A549 (cell line): ENCODE measurements at regions not wholly inside any gene's neighbourhood (a gene's known extent, or its start where the extent isn't known, plus 50 kb on each side); places are given as distances from the start of the nearest gene placed in this dataset.

Source experiments
- CHD2 ChIP-seq: fragments of 150-350 bp; IDR thresholded peaks from 2 replicates; pipeline ENCODE4 v1.6.1; 2014; ENCODE audit warnings: low read length; ENCODE audit not compliant: partially characterized antibody
- CTCF ChIP-seq: fragments of >200 bp; sonication (Bioruptor Twin); formaldehyde crosslinking; IDR thresholded peaks from 3 replicates; pipeline ENCODE4 v1.5.1; 2016
- ELK1 ChIP-seq: fragments of 150-350 bp; IDR thresholded peaks from 2 replicates; pipeline ENCODE4 v1.6.1; 2014; ENCODE audit warnings: low read depth, mild to moderate bottlenecking, low read length
- HDAC2 ChIP-seq: fragments of 200-600 bp; sonication (generic); IDR thresholded peaks from 2 replicates; pipeline ENCODE4 v1.6.1; 2016
- HMGXB4 ChIP-seq: fragments of 250-450 bp; sonication (Bioruptor Pico); IDR thresholded peaks from 2 replicates; pipeline ENCODE4 v1.5.0; 2021; ENCODE audit warnings: mild to moderate bottlenecking, moderate library complexity, borderline replicate concordance
- KDM1A ChIP-seq: fragments of 200-600 bp; sonication (generic); IDR thresholded peaks from 2 replicates; pipeline ENCODE4 v1.6.1; 2016; ENCODE audit warnings: low read depth, mild to moderate bottlenecking
- MAFK ChIP-seq: fragments of 450-650 bp; IDR thresholded peaks from 2 replicates; pipeline ENCODE4 v1.6.1; 2014; ENCODE audit not compliant: partially characterized antibody
- PBX3 ChIP-seq: IDR thresholded peaks from 2 replicates; pipeline ENCODE4 v1.6.1; 2012
- PHF8 ChIP-seq: fragments of 200-600 bp; sonication (generic); IDR thresholded peaks from 2 replicates; pipeline ENCODE4 v1.6.1; 2016; ENCODE audit warnings: low read depth, mild to moderate bottlenecking, antibody characterized with exemption, moderate library complexity, borderline replicate concordance
- POLR2A ChIP-seq: IDR thresholded peaks from 2 replicates; pipeline ENCODE4 v1.6.1; 2012; ENCODE audit warnings: mild to moderate bottlenecking, low read length
- RAD21 ChIP-seq, 2 experiments: fragments of >200 bp in 1 of 2; sonication (Bioruptor Twin) in 1 of 2; formaldehyde crosslinking in 1 of 2; IDR thresholded peaks in 1 of 2; conservative IDR thresholded peaks in 1 of 2; 2 replicates in 1 of 2; 3 replicates in 1 of 2; pipeline ENCODE4 v1.6.1; 2012 to 2018; ENCODE audit warnings: inconsistent platforms in 1 of 2
- REST ChIP-seq: fragments of 200-600 bp; sonication (generic); IDR thresholded peaks from 2 replicates; pipeline ENCODE4 v1.6.1; 2016; ENCODE audit warnings: antibody characterized with exemption, mild to moderate bottlenecking, moderate library complexity
- RFX5 ChIP-seq: fragments of 450-650 bp; IDR thresholded peaks from 2 replicates; pipeline ENCODE4 v1.7.1; 2014; ENCODE audit warnings: antibody characterized with exemption, mild to moderate bottlenecking, moderate library complexity
- SREBF2 ChIP-seq: fragments of 450-650 bp; IDR thresholded peaks from 2 replicates; pipeline ENCODE4 v1.6.1; 2014; ENCODE audit warnings: mild to moderate bottlenecking, moderate library complexity

GRCh38 chr5:113804943-113805342 is 291.4 kb downstream of the YTHDC2 start:
- TF ChIP-seq MAFK = no peak
- no peak for TF ChIP-seq POLR2A
- TF ChIP-seq CTCF = no peak
- no peak for TF ChIP-seq KDM1A
- TF ChIP-seq REST = no peak
- TF ChIP-seq RAD21 (conservative IDR thresholded peaks at IDR 0.05 in 1 of 2, IDR thresholded peaks at IDR 0.05 in 1 of 2) = no peak
- no peak for TF ChIP-seq CHD2
- no peak for TF ChIP-seq HDAC2
- TF ChIP-seq SREBF2 = no peak
- no peak for TF ChIP-seq RFX5
- no peak for TF ChIP-seq HMGXB4 (CRISPR knock-in tag)
- no peak for TF ChIP-seq PBX3
- TF ChIP-seq PHF8 = no peak
- TF ChIP-seq ELK1 = no peak
